Keratinocyte (primary cell): ENCODE measurements at regions not wholly inside any gene's neighbourhood (a gene's known extent, or its start where the extent isn't known, plus 50 kb on each side); places are given as distances from the start of the nearest gene placed in this dataset.

Experiments used
- CTCF ChIP-seq, 3 experiments: IDR thresholded peaks in 1 of 3; conservative IDR thresholded peaks in 1 of 3; optimal IDR thresholded peaks in 1 of 3; 2 replicates in 2 of 3; 3 replicates in 1 of 3; pipeline versions ENCODE3 to v1.5.1; 2011; ENCODE audit warnings: low read length in 3 of 3, mild to moderate bottlenecking in 3 of 3, moderate library complexity in 2 of 3, control low read depth in 1 of 3, inconsistent platforms in 1 of 3; ENCODE audit not compliant: insufficient read depth in 2 of 3; ENCODE audit errors: extremely low read depth in 1 of 3
- EZH2 ChIP-seq: IDR thresholded peaks from one replicate; pipeline ENCODE4 v1.6.1; 2012; ENCODE audit warnings: inconsistent platforms, mild to moderate bottlenecking, low read length, moderate library complexity

GRCh38 chr10:113491967-113492565 is 60.8 kb upstream of the HABP2 start:
- TF ChIP-seq CTCF (optimal IDR thresholded peaks at IDR 0.05 in 1 of 3, IDR thresholded peaks at IDR 0.05 in 1 of 3, conservative IDR thresholded peaks at IDR 0.05 in 1 of 3; ENCODE audit: extremely low read depth in 1 of 3, insufficient read depth in 2 of 3, low read length in 3 of 3) (no peak), EZH2 (no peak)
